ENCODE measurements at regions not wholly inside any gene's neighbourhood (a gene's known extent, or its start where the extent isn't known, plus 50 kb on each side); places are given as distances from the start of the nearest gene placed in this dataset.

DNA sequence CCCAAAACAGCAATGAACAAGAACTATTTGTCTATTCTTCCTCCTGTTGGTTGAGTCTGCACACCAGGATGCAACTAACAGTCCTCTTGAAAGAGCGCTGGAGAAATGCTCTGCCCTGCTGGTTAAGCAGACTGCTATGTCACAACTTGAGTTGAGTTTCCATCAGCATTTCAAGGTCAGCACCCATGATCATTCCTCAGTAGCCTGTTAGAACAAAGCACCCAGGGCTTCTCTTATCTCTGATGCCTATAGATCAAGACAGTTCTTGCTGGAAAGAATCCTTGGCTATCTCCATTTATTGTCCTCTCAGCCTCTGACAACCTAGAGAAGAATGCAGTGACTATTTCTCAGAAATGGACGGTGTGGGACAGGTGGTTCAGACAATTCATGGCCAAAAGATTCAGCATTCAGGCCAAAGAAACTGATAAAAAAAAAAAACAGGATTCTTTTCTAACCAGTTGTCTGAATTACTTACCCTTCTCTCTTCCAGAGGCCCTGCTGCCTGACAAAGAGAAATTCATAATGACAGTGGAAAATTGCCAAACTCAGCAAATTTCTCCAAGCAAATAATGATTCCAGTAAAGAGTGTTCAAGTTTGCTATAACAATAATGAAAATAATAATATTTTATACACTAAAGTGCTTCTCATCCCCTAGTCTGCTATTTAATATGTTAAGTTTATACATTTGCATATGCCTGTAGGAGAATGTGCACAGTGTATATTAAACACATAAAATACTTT, 306.7 kb downstream of the EMP1 start:
- Histone ChIP-seq H2AFZ (ENCODE audit: low read depth) (no peak overlapping the region), H3K9ac (no peak overlapping the region), H3K9me2 (no peaks in the 10 kb centered on the region), H3K36me3 (replicated peaks in 1 of 2; ENCODE audit: control insufficient read depth in 1 of 2, insufficient read depth in 2 of 2, low read length in 1 of 2) (no peaks in the 10 kb centered on the region), H3K4me2 (no peak overlapping the region), H3K27me3 (ENCODE audit: insufficient read depth) (no peaks in the 10 kb centered on the region; the same call in 1 of the 2 replicates), H3K9me3 (no peaks in the 10 kb centered on the region), H3K27ac (ENCODE audit: low read depth in 2 of 2, low read length in 1 of 2) (no peak overlapping the region), H3K4me1 (ENCODE audit: control insufficient read depth in 1 of 2, insufficient read depth in 2 of 2, low read depth in 1 of 2, low read length in 1 of 2) (no peaks in the 10 kb centered on the region), H4K20me1 (ENCODE audit: insufficient read depth) (no peaks in the 10 kb centered on the region), H3K79me2 (ENCODE audit: insufficient read depth) (no peaks in the 10 kb centered on the region), H3F3A (replicated peaks; ENCODE audit: insufficient read depth) (no peaks in the 10 kb centered on the region), H3K4me3 (ENCODE audit: low read depth in 2 of 2, low read length in 1 of 2) (no peak overlapping the region)
- TF ChIP-seq ELF1 (IDR thresholded peaks at IDR 0.05) (no peak), RXRA (IDR thresholded peaks at IDR 0.05; ENCODE audit: borderline replicate concordance, low read depth) (no peak), EP300 (IDR thresholded peaks at IDR 0.05; ENCODE audit: borderline replicate concordance in 1 of 2, low read depth in 1 of 2, low read length in 1 of 2) (no peak), TEAD4 (IDR thresholded peaks at IDR 0.05; ENCODE audit: borderline replicate concordance, insufficient read depth) (no peak), JUND (IDR thresholded peaks at IDR 0.05) (no peak)
- TF ChIP-seq, protein P1, sequence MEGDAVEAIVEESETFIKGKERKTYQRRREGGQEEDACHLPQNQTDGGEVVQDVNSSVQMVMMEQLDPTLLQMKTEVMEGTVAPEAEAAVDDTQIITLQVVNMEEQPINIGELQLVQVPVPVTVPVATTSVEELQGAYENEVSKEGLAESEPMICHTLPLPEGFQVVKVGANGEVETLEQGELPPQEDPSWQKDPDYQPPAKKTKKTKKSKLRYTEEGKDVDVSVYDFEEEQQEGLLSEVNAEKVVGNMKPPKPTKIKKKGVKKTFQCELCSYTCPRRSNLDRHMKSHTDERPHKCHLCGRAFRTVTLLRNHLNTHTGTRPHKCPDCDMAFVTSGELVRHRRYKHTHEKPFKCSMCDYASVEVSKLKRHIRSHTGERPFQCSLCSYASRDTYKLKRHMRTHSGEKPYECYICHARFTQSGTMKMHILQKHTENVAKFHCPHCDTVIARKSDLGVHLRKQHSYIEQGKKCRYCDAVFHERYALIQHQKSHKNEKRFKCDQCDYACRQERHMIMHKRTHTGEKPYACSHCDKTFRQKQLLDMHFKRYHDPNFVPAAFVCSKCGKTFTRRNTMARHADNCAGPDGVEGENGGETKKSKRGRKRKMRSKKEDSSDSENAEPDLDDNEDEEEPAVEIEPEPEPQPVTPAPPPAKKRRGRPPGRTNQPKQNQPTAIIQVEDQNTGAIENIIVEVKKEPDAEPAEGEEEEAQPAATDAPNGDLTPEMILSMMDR (IDR thresholded peaks at IDR 0.05), result no peak
- ChIA-PET CTCF (interaction anchor here (1.2 to 2.2 kb wide), 2 partner anchors 31 to 664 kb away, joined by 3 to 11 read pairs; no protein-coding TSS in a partner anchor), POLR2A (no interaction called here)
- DNase-seq, result no peak
- WGBS (ENCODE audit: low lambda C conversion rate), result 35% methylated on average over 2 of the region's 2 CpGs

DNA sequence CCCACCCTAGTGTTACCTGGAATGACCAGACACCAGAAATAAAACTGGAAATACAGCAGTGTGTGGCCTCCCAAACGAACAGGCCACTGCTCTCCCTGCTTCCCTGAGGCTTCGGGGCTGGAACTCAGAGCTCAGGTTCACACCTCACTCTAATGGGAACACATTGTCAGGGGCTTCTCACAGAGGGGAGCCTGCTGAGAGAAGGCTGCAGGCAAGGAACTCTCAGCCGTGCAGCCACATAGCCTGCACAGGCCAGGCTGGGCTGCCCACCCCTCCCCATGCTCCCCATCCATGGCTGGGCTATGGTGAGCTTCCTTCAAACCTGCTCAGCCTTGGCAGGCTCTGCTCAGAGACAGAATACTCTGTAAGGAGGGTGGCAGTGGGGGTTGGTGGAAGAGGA, 302.5 kb downstream of the EMP1 start:
- no peak for TF ChIP-seq POLR2AphosphoS5 (IDR thresholded peaks at IDR 0.05; ENCODE audit: low read depth, low read length)
- no peaks in the 10 kb centered on the region; the same call in 1 of the 2 replicates for H3K27me3 ChIP-seq (ENCODE audit: insufficient read depth)
- no peaks in the 10 kb centered on the region for H4K20me1 ChIP-seq (ENCODE audit: insufficient read depth)
- no peaks in the 10 kb centered on the region for H3K36me3 ChIP-seq (replicated peaks in 1 of 2; ENCODE audit: control insufficient read depth in 1 of 2, insufficient read depth in 2 of 2, low read length in 1 of 2)
- 40% methylated on average over 1 of the region's 3 CpGs for WGBS (ENCODE audit: low lambda C conversion rate)
- H3K4me3 ChIP-seq (ENCODE audit: low read depth in 2 of 2, low read length in 1 of 2), result no peak overlapping the region
- no peak overlapping the region for H3K9ac ChIP-seq
- H3K9me3 ChIP-seq, result no peaks in the 10 kb centered on the region
- no peaks in the 10 kb centered on the region for H3K79me2 ChIP-seq (ENCODE audit: insufficient read depth)
- DNase-seq, result no peak
- H3K4me1 ChIP-seq (ENCODE audit: control insufficient read depth in 1 of 2, insufficient read depth in 2 of 2, low read depth in 1 of 2, low read length in 1 of 2), result no peaks in the 10 kb centered on the region
- no peak overlapping the region for H3K4me2 ChIP-seq
- CTCF ChIA-PET, result interaction anchor here (1.1 kb wide), 1 partner anchor 36 kb away, joined by 3 read pairs; no protein-coding TSS in a partner anchor
- H2AFZ ChIP-seq (ENCODE audit: low read depth), result no peak overlapping the region
- H3K27ac ChIP-seq (ENCODE audit: low read depth in 2 of 2, low read length in 1 of 2), result no peak overlapping the region
- H3F3A ChIP-seq (replicated peaks; ENCODE audit: insufficient read depth), result no peaks in the 10 kb centered on the region
- H3K9me2 ChIP-seq, result no peaks in the 10 kb centered on the region
- POLR2A ChIA-PET, result no interaction called here

DNA sequence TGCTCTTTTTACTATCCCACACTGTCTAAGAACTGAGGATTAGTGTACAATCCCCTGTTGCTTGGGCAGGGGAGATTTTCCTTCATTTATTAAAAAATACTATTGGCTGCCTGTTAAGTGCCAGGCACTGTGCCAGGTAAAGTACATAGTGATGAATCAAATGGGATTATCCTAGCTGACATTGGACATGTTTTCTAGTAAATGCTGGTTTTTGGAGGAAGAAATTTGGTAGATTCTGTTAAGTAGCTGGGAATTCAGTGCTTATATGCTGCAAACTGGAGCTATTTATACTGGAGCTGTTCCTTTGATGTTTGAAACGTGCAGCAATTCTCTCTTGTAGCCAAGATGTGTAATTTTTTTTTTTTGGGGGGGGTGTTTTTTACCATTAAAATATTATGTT, 299.6 kb downstream of the EMP1 start:
- no peaks in the 10 kb centered on the region for H3K79me2 ChIP-seq (ENCODE audit: insufficient read depth)
- no peaks in the 10 kb centered on the region; the same call in 1 of the 2 replicates for H3K27me3 ChIP-seq (ENCODE audit: insufficient read depth)
- no peak overlapping the region for H3K9ac ChIP-seq
- no peak overlapping the region for H3K27ac ChIP-seq (ENCODE audit: low read depth in 2 of 2, low read length in 1 of 2)
- no peak overlapping the region for H2AFZ ChIP-seq (ENCODE audit: low read depth)
- no peaks in the 10 kb centered on the region for H3F3A ChIP-seq (replicated peaks; ENCODE audit: insufficient read depth)
- H3K9me3 ChIP-seq, result no peaks in the 10 kb centered on the region
- no peak for DNase-seq
- ChIA-PET POLR2A (no interaction called here), CTCF (interaction anchor here (0.6 kb wide), 1 partner anchor 1759 kb away, joined by 3 read pairs; no protein-coding TSS in a partner anchor)
- H3K4me2 ChIP-seq, result no peak overlapping the region
- H4K20me1 ChIP-seq (ENCODE audit: insufficient read depth), result no peaks in the 10 kb centered on the region
- H3K36me3 ChIP-seq (replicated peaks in 1 of 2; ENCODE audit: control insufficient read depth in 1 of 2, insufficient read depth in 2 of 2, low read length in 1 of 2), result no peaks in the 10 kb centered on the region
- no peaks in the 10 kb centered on the region for H3K9me2 ChIP-seq
- H3K4me1 ChIP-seq (ENCODE audit: control insufficient read depth in 1 of 2, insufficient read depth in 2 of 2, low read depth in 1 of 2, low read length in 1 of 2), result no peaks in the 10 kb centered on the region
- WGBS (ENCODE audit: low lambda C conversion rate), result 10% methylated on average over 1 of the region's 1 CpG
- no peak overlapping the region for H3K4me3 ChIP-seq (ENCODE audit: low read depth in 2 of 2, low read length in 1 of 2)
- no peak for TF ChIP-seq SIN3A (IDR thresholded peaks at IDR 0.05; ENCODE audit: borderline replicate concordance, low read depth, low read length)
- no peak for TF ChIP-seq RXRA (IDR thresholded peaks at IDR 0.05; ENCODE audit: borderline replicate concordance, low read depth)
- TF ChIP-seq NRF1 (IDR thresholded peaks at IDR 0.05; ENCODE audit: low read depth, low read length), result no peak
- no peak for TF ChIP-seq GABPA (IDR thresholded peaks at IDR 0.05; ENCODE audit: low read depth)
- TF ChIP-seq FOSL2 (IDR thresholded peaks at IDR 0.05; ENCODE audit: borderline replicate concordance, low read depth), result no peak
- no peak for TF ChIP-seq GATA2 (CRISPR knock-in tag; IDR thresholded peaks at IDR 0.05)
- TF ChIP-seq, protein P2, sequence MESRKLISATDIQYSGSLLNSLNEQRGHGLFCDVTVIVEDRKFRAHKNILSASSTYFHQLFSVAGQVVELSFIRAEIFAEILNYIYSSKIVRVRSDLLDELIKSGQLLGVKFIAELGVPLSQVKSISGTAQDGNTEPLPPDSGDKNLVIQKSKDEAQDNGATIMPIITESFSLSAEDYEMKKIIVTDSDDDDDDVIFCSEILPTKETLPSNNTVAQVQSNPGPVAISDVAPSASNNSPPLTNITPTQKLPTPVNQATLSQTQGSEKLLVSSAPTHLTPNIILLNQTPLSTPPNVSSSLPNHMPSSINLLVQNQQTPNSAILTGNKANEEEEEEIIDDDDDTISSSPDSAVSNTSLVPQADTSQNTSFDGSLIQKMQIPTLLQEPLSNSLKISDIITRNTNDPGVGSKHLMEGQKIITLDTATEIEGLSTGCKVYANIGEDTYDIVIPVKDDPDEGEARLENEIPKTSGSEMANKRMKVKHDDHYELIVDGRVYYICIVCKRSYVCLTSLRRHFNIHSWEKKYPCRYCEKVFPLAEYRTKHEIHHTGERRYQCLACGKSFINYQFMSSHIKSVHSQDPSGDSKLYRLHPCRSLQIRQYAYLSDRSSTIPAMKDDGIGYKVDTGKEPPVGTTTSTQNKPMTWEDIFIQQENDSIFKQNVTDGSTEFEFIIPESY (IDR thresholded peaks at IDR 0.05; ENCODE audit: borderline replicate concordance, low read depth), result no peak
- no peak for TF ChIP-seq RAD21 (IDR thresholded peaks at IDR 0.05; ENCODE audit: low read length)
- TF ChIP-seq SMC3 (IDR thresholded peaks at IDR 0.05; ENCODE audit: low read depth, low read length), result no peak
- TF ChIP-seq TEAD4 (IDR thresholded peaks at IDR 0.05; ENCODE audit: borderline replicate concordance, insufficient read depth), result no peak
- TF ChIP-seq TAF1 (IDR thresholded peaks at IDR 0.05; ENCODE audit: borderline replicate concordance, low read depth, low read length), result no peak

Measured in SK-N-SH (cell line).